Right cardiac atrium (tissue), 5 donors: ENCODE measurements at regions not wholly inside any gene's neighbourhood (a gene's known extent, or its start where the extent isn't known, plus 50 kb on each side); places are given as distances from the start of the nearest gene placed in this dataset.

ENCODE experiments used
- ATAC-seq, 2 donors: fragments of 200-7000 bp; cut with Tn5 transposase; one replicate each; pipeline versions ENCODE4 v1.8.0 to v1.9.1; 2020; ENCODE audit warnings: moderate library complexity in 2 of 2, mild to moderate bottlenecking in 1 of 2
- DNase-seq, 3 donors: peaks; one replicate each; pipeline ENCODE4 v3.0.0-alpha.2; 2020
- H3K27ac ChIP-seq: one replicate; pipeline ENCODE4 v1.5.1; 2013; ENCODE audit warnings: mild to moderate bottlenecking, low read length, control low read depth, moderate library complexity
- H3K27me3 ChIP-seq: one replicate; pipeline ENCODE4 v1.6.1; 2013; ENCODE audit not compliant: control insufficient read depth, insufficient read depth
- H3K4me1 ChIP-seq: one replicate; pipeline ENCODE4 v1.6.1; 2013; ENCODE audit warnings: low read length; ENCODE audit not compliant: control insufficient read depth, insufficient read depth
- H3K4me3 ChIP-seq: one replicate; pipeline ENCODE4 v1.5.1; 2013; ENCODE audit warnings: low read length, control low read depth
- H3K9me3 ChIP-seq: one replicate; pipeline ENCODE4 v1.6.1; 2013; ENCODE audit warnings: low read length; ENCODE audit not compliant: control insufficient read depth
- WGBS: extraction: QIAGEN DNeasy Blood & Tissue Kit; methylation state at CpG from one replicate; pipeline ENCODE4 v1.1.7; 2013; 5-methylcytosine and 5-hydroxymethylcytosine counted together
- intact Hi-C, 4 donors: fragments of 100-400 bp; cut with DNase I; formaldehyde crosslinking; loops; one replicate each; pipeline versions ENCODE4 v1.11.0 to v1.14.0; 2022 to 2023
- donor health status: healthy with polysubstance abuse.
- donor health status: DM: no; HTN: yes; CAD: no.
- donor health status: DM: no; HTN: no; CAD: no.
- donor health status: DM: no; HTN: yes; CAD: no; lungs with severe emphysema.
- donor health status: DM: yes; HTN: yes; CAD: no.

DNA sequence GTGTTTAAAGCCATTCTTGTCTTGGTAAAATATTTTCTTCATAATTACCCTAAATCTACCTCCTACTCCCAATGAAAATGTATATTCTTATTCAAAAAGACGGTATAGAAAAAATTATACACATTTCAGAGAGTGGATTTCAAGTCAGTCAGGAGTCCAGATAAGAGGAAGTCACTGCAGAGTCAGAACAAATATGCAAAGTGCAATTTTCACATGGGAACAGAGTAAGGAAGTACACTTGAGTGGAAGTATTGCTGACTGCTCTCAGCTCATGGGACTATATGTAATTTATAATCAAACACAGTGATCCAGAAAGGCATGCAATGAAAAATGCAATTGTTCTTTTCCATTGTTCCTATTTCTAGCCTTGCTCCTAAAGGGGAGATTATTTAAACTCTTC is 1128.0 kb downstream of the AACS start:
- no peaks in the 10 kb centered on the region for H3K4me1 ChIP-seq
- H3K9me3 ChIP-seq, result no peaks in the 10 kb centered on the region
- H3K4me3 ChIP-seq, result no peak overlapping the region
- ATAC-seq, result no peak
- no peak overlapping the region for H3K27ac ChIP-seq
- no peaks in the 10 kb centered on the region for H3K27me3 ChIP-seq
- DNase-seq, result no peak
- WGBS, result 65% methylated on average over 1 of the region's 1 CpG
- intact Hi-C loops, result no loop called here

DNA sequence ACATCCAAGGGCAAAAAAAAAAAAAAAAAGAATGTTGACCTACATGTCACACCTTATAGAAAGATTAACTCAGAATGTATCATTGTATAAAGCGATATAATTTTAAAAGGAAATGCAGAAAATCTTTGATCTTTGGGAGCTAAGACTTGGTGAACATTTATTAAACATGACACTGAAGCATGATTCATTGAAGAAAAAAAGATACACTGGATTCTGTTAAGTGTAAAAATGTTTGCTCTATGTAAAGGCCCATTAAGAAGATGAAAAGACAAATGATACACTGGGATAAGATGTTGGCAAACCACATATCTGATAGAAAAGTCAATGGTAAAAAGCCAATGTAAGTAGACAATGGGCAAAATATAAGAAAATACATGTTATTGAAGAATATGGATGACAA is 1131.0 kb downstream of the AACS start:
- H3K27ac ChIP-seq, result no peak overlapping the region
- DNase-seq, result no peak
- H3K4me1 ChIP-seq, result no peaks in the 10 kb centered on the region
- H3K27me3 ChIP-seq, result no peaks in the 10 kb centered on the region
- intact Hi-C loops, result no loop called here
- no peak overlapping the region for H3K4me3 ChIP-seq
- 97% methylated on average over 1 of the region's 1 CpG for WGBS
- no peaks in the 10 kb centered on the region for H3K9me3 ChIP-seq
- ATAC-seq, result no peak

DNA sequence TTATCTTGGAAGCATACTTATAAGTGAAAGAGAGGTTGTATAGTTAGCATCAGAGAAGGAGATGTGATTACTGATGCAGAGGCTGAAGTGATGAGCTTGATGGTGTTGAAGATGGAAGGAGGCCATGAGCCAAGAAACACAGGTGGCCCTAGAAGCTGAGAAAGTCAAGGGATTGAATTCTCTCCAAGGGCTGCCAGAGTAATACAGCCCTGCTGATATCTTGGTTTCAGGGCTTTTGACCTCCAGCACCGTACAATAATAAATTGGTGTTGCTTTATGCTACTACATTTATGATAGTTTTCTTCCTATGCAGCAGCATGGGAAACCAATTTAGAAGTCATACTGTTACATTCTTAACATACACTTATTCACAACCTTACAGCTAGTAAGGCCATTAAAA is 1133.3 kb downstream of the AACS start:
- ATAC-seq (no peak), DNase-seq (no peak)
- intact Hi-C loops, result no loop called here
- H3K27ac ChIP-seq, result no peak overlapping the region
- H3K4me3 ChIP-seq, result no peak overlapping the region
- 56% methylated on average over 1 of the region's 1 CpG for WGBS
- H3K27me3 ChIP-seq, result no peaks in the 10 kb centered on the region
- no peaks in the 10 kb centered on the region for H3K9me3 ChIP-seq
- no peaks in the 10 kb centered on the region for H3K4me1 ChIP-seq

DNA sequence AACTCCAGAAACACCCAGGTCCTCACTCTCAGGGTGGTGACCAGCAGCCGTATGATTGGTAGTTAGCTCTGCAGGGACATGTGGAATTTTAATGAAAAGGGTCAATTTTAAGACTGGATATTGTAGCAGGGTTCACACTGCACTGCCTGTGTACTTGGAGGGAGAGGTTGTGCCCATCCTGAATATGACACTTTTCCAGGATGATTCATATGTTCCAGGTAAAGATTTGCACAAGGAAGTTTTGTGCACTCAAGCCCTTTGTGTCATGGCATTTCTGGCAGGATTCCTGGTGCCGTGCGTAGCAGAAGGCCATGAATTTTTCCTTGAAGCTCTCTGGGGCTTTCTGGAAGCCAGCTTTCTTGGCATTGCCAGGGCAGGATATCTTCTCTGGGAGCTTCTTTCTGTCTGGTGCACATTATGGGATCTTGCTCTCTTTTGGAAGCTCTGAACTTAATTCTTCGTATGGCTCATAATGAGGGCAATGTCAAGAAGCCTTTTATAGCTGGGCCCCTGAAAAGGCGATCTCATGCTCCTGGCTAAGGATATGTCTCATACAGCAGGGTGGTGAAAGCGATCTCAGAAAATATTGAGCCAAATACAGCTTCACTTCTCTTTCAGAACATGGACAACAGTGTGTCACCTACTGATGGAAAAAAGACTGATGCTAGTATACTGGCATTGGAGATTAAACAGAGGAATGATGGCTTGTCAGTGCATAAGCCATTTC is 1133.9 kb downstream of the AACS start:
- DNase-seq, result no peak
- Histone ChIP-seq H3K4me3 (no peak overlapping the region), H3K9me3 (no peaks in the 10 kb centered on the region), H3K27me3 (no peaks in the 10 kb centered on the region), H3K27ac (no peak overlapping the region), H3K4me1 (no peaks in the 10 kb centered on the region)
- intact Hi-C loops, result no loop called here
- no peak for ATAC-seq
- WGBS, result 71% methylated on average over 6 of the region's 6 CpGs

DNA sequence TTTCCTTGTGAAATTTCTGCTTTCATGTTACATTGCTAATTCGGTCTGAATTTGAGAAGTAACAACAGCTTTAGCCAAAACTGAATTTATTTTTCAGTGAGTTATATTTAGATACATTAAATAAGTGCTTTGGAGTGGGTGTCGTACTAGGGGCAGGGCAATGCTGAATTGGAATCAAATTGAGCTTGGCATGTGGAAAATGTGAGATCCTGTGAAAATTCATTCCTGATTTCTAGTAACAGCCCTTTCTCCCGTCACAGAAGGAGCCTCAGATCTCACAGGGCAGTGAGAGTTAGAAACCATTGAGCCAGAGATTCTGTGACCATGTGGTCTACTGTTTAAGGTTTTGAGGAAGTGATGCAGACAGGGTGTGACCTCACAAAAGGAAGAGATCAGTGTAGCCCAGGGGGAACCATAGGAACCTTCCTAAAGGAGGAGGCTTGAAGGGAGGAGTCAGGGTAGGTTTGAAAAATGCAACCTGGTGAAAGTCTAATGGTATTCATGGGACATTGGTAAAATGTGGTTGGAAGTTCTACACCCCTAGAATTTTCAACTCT is 1136.8 kb downstream of the AACS start:
- Histone ChIP-seq H3K4me1 (no peaks in the 10 kb centered on the region), H3K9me3 (no peaks in the 10 kb centered on the region), H3K4me3 (no peak overlapping the region), H3K27ac (no peak overlapping the region), H3K27me3 (no peaks in the 10 kb centered on the region)
- WGBS, result 45% methylated on average over 3 of the region's 3 CpGs
- ATAC-seq (no peak), DNase-seq (no peak)
- intact Hi-C loops, result no loop called here

DNA sequence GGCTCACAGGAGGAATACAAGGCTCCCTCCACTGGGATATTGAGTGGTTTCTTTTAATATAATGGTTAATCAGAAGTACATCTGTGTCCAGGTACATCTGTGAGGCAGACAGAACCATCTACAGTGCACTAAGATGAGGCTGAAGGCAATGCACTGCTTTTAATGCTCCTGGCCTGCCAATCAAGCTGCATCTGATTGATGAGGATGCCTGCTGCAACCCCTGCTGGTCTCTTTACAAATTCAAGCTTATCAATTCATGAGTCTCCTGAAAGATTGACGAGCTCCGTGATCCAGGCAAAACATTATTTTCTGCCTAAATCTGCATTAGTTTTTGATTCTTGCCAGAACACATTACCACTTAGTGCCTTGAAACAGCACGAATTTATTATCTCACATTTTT is 1139.1 kb downstream of the AACS start:
- 41% methylated on average over 3 of the region's 3 CpGs for WGBS
- ATAC-seq, result no peak
- intact Hi-C loops, result no loop called here

DNA sequence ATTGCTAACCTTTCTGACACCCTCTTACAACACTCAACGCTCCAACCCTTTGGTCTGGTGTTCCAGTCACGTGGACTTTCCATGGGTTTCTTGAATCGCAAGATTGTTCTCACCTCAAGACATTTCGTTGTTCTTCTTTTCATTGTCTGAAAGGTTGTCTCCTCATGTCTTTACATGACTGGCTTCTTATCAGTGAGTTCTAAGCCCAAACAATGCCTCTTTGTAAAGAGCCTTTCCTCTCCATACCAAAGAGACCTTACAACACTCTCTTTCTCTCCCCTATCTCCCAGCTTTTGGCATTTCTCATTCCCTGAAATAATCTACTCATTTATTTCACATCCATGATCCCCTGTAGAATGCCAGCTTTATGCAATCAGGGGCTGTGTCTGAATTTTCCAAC is 1144.8 kb downstream of the AACS start:
- whole genome bisulfite sequencing, result 34% methylated on average over 4 of the region's 4 CpGs
- Histone ChIP-seq H3K4me3 (no peak overlapping the region), H3K27ac (no peak overlapping the region), H3K27me3 (no peaks in the 10 kb centered on the region), H3K9me3 (no peaks in the 10 kb centered on the region), H3K4me1 (no peaks in the 10 kb centered on the region)
- ATAC-seq, result no peak
- no peak for DNase-seq
- intact Hi-C loops, result no loop called here

More for the DNA sequence above, 1139.1 kb downstream of the AACS start:
- no peak for DNase-seq
- H3K27me3 ChIP-seq, result no peaks in the 10 kb centered on the region
- H3K9me3 ChIP-seq, result no peaks in the 10 kb centered on the region
- H3K27ac ChIP-seq, result no peak overlapping the region
- H3K4me1 ChIP-seq, result no peaks in the 10 kb centered on the region
- H3K4me3 ChIP-seq, result no peak overlapping the region

DNA sequence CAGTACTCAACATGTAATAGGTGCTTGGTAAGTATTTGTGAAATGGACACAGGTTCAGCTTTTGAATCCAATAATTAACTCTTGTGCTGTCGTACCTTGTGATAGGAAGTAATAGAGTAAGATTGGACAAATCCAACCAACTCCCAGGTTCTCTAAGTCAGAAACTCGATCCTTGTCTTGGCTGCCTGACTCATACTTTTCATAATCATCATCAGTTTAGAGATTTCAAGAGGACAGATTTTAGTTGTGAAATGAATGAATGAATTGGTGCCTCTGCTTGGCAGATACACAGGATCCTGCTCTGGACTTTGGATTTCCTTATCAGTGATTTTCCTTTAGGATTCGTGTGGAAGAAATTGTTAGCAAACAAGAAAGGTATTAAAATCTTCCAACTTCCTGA is 1145.2 kb downstream of the AACS start:
- H3K9me3 ChIP-seq, result no peaks in the 10 kb centered on the region
- no peak overlapping the region for H3K4me3 ChIP-seq
- H3K4me1 ChIP-seq, result no peaks in the 10 kb centered on the region
- DNase-seq (no peak), ATAC-seq (no peak)
- intact Hi-C loops, result no loop called here
- no peaks in the 10 kb centered on the region for H3K27me3 ChIP-seq
- no peak overlapping the region for H3K27ac ChIP-seq
- 60% methylated on average over 3 of the region's 3 CpGs for WGBS

DNA sequence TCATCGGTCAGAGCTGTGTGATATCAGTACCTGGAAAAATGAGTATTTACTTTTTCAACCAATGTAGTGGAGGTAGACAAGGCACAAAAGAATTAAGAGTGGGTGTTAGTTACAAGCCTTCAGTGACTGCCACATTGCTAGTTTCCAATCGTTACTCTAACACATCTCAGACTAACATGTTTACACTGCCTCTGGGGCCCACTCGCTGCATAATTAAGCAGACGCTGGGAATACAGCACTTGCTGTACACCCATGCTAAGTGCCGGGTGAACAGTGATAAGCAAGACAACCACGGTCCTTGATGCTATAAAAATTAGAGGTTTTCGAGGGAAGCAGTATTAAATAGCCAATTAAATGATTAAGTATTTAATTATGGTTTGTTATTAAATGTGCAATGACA is 1147.6 kb downstream of the AACS start:
- intact Hi-C loops, result no loop called here
- ATAC-seq, result no peak
- 69% methylated on average over 7 of the region's 7 CpGs for WGBS

DNA sequence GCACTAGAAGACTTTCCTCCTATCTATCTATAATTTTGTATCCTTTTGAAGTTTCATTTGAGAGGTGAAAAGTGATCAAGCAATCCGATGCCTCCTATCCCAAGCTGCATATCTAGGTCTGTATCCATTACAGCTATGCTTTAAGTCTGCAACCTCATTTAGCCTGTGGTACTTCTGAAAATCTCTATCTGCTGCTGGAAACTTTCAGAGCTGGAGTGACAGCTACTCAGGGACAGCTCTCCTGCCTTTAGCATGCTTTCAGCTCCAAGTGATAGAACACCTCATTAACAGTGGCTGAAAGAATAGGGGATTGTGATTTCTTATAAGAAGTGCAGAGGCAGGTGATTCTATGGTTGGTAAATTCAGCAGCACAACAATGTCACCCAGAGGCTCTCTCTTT is 1153.5 kb downstream of the AACS start:
- H3K27ac ChIP-seq, result no peak overlapping the region
- no peaks in the 10 kb centered on the region for H3K4me1 ChIP-seq
- DNase-seq (no peak), ATAC-seq (no peak)
- H3K4me3 ChIP-seq, result no peak overlapping the region
- WGBS, result 35% methylated on average over 1 of the region's 1 CpG
- H3K27me3 ChIP-seq, result no peaks in the 10 kb centered on the region
- intact Hi-C loops, result no loop called here
- H3K9me3 ChIP-seq, result no peaks in the 10 kb centered on the region

More for the DNA sequence above, 1147.6 kb downstream of the AACS start:
- DNase-seq, result no peak
- Histone ChIP-seq H3K27ac (no peak overlapping the region), H3K4me1 (no peaks in the 10 kb centered on the region), H3K4me3 (no peak overlapping the region), H3K9me3 (no peaks in the 10 kb centered on the region), H3K27me3 (no peaks in the 10 kb centered on the region)

DNA sequence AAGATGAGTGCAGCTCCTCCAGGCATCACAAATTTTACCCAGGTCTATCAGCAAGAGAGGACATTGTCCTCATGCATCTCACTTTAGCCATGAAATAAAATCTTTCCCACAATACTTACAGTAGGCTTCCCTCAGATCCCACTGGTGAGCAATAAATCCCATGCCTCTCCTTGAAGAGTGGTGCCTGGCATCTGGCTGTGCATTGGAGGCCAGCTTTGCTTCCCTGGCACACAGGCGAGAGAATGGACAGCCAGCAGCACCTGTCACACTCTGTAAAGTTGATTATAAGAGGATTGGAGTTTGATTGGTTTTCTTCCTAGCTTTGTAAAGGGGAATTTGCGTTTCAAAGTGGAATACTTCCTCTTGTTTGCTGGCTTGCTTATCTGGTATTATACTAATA is 1153.9 kb downstream of the AACS start:
- WGBS, result 62% methylated on average over 2 of the region's 2 CpGs
- intact Hi-C loops, result no loop called here
- DNase-seq (no peak), ATAC-seq (no peak)
- no peaks in the 10 kb centered on the region for H3K9me3 ChIP-seq
- no peak overlapping the region for H3K27ac ChIP-seq
- no peaks in the 10 kb centered on the region for H3K4me1 ChIP-seq
- H3K27me3 ChIP-seq, result no peaks in the 10 kb centered on the region
- no peak overlapping the region for H3K4me3 ChIP-seq
